SK-N-MC (cell line): ENCODE measurements at regions not wholly inside any gene's neighbourhood (a gene's known extent, or its start where the extent isn't known, plus 50 kb on each side); places are given as distances from the start of the nearest gene placed in this dataset.

Experiments used
- EZH2 ChIP-seq: fragments of 200-600 bp; sonication (generic); IDR thresholded peaks from one replicate; pipeline ENCODE4 v1.6.1; 2017; ENCODE audit warnings: antibody characterized with exemption
- POLR2AphosphoS5 ChIP-seq: IDR thresholded peaks from 2 replicates; pipeline ENCODE4 v1.6.1; 2012; ENCODE audit warnings: mild to moderate bottlenecking, low read depth, low read length, borderline replicate concordance

GRCh38 chr12:46459861-46460545 lies 87.4 kb upstream of the SLC38A2 start:
- TF ChIP-seq EZH2 (no peak), POLR2AphosphoS5 (no peak)
